ENCODE measurements at regions not wholly inside any gene's neighbourhood (a gene's known extent, or its start where the extent isn't known, plus 50 kb on each side); places are given as distances from the start of the nearest gene placed in this dataset.

GRCh38 chr5:87114631-87115030 is 153.1 kb upstream of the RASA1 start:
- H3K27me3 ChIP-seq = no peaks in the 10 kb centered on the region
- DNase-seq (ENCODE audit: extremely low spot score) = no peak

DNA sequence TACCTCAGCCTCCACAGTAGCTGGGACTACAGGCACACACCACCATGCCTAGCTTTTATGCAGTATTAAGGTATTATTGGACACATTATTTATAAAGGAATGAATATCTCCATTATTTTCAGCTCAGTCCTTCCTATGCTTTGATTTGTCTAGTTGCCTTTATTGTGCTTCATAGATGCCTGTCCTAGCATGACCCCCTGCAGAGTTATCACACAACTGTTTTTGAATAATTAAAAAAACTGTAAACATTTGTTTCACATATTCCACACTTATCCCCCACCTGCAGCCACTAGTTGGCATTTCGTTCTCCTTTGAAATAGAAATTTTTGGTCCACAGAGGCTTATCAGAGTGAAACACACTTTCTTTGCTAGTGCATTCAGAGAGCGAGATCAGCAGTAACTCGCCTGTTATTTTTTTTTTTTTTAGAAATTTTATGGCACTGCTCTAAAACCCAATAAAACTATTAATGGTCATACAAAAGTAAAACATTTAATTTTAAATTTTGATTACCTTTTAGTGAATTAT is 151.8 kb upstream of the RASA1 start:
- Histone ChIP-seq H3K27ac (replicated peaks in 1 of 4) (no peak overlapping the region), H3K9me3 (no peaks in the 10 kb centered on the region), H3K36me3 (no peaks in the 10 kb centered on the region), H3K4me3 (no peak overlapping the region), H3K27me3 (no peaks in the 10 kb centered on the region), H3K4me1 (peaks cover 0 to 9% (median 0%) of the 10 kb centered on the region in 4 donors)
- WGBS = 63% methylated on average over 3 of the region's 3 CpGs
- no peak for DNase-seq (ENCODE audit: extremely low spot score)
- no peak for TF ChIP-seq POLR2A (IDR thresholded peaks at IDR 0.05; ENCODE audit: low read depth)
- no peak for TF ChIP-seq POLR2AphosphoS5 (IDR thresholded peaks at IDR 0.05)
- no peak for TF ChIP-seq CTCF (IDR thresholded peaks at IDR 0.05)
- TF ChIP-seq EP300 (IDR thresholded peaks at IDR 0.05) = no peak
- intact Hi-C loops (cut with DNase I) = no loop called here

More at GRCh38 chr5:87114631-87115030, 153.1 kb upstream of the RASA1 start:
- no peaks in the 10 kb centered on the region for H3K36me3 ChIP-seq
- H3K4me3 ChIP-seq = no peak overlapping the region
- H3K27ac ChIP-seq (replicated peaks in 1 of 4) = no peak overlapping the region
- intact Hi-C loops (cut with DNase I) = no loop called here
- no peaks in the 10 kb centered on the region for H3K9me3 ChIP-seq
- no peaks in the 10 kb centered on the region for H3K4me1 ChIP-seq
- TF ChIP-seq EP300 (IDR thresholded peaks at IDR 0.05) = no peak
- no peak for TF ChIP-seq POLR2A (IDR thresholded peaks at IDR 0.05; ENCODE audit: low read depth)
- TF ChIP-seq POLR2AphosphoS5 (IDR thresholded peaks at IDR 0.05) = no peak
- TF ChIP-seq CTCF (IDR thresholded peaks at IDR 0.05) = no peak
- WGBS = 81% methylated on average over 4 of the region's 4 CpGs

DNA sequence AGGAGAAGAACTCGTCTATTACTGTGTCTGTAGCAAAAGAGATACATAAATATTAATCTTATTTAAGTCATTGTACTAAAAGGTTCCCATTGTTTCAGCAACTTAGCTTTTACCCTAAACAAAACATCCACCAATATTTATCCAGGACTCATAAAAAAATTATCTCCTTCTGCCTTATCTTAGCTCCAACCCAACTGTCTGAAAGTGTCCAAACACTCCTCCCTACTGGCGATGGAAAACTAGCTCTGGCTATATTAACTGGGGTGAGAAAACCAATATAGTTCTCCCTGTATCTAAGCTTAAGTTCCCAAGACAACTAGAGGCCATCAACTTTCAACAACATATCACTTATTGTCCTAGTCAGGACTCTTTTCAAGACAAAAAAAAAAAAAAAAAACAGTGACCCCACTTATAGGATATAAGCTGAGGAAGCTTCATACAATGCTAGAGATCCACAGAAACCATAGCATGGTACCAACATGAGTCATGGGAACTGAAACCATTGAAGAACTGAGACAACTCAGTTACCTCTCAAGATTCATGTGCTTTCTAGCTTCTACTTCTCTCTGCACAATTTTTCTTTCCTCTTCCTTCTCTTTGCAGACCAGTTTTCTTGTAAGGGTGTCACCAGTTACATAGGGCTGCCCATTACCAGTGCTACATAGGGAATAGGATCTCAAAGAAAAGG is 150.7 kb upstream of the RASA1 start:
- H3K4me1 ChIP-seq = peaks cover 0 to 14% (median 0%) of the 10 kb centered on the region in 4 donors
- no peaks in the 10 kb centered on the region for H3K27me3 ChIP-seq
- no peaks in the 10 kb centered on the region for H3K36me3 ChIP-seq
- intact Hi-C loops (cut with DNase I) = no loop called here
- no peak overlapping the region for H3K4me3 ChIP-seq
- H3K27ac ChIP-seq (replicated peaks in 1 of 4) = no peak overlapping the region
- no peak for DNase-seq (ENCODE audit: extremely low spot score)
- TF ChIP-seq CTCF (IDR thresholded peaks at IDR 0.05) = no peak
- no peak for TF ChIP-seq EP300 (IDR thresholded peaks at IDR 0.05)
- no peak for TF ChIP-seq POLR2A (IDR thresholded peaks at IDR 0.05; ENCODE audit: low read depth)
- no peak for TF ChIP-seq POLR2AphosphoS5 (IDR thresholded peaks at IDR 0.05)
- no peaks in the 10 kb centered on the region for H3K9me3 ChIP-seq
- WGBS = 94% methylated on average over 2 of the region's 2 CpGs

DNA sequence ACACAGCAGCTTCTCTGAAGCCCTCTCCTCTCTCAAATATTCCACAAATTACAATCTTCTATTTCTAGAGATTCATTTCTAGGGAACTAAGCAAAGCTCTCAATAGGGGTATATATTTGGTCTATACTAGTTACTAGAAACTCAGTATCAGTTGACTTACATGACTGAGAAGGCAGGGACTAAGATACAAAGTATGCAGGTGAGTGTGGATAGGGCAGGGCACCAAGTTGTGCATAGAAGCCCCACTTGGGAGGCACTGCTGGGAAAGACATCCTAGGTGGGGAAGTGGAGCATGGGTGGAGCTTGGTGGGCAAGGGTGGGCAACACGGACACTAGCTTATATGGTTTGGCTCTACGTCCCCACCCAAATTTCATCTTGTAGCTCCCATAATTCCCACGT is 148.1 kb upstream of the RASA1 start:
- intact Hi-C loops (cut with DNase I) = no loop called here
- H3K27ac ChIP-seq (replicated peaks in 1 of 4) = no peak overlapping the region
- WGBS = 77% methylated on average over 3 of the region's 3 CpGs
- H3K36me3 ChIP-seq = no peaks in the 10 kb centered on the region
- no peak for DNase-seq (ENCODE audit: extremely low spot score)
- no peaks in the 10 kb centered on the region for H3K9me3 ChIP-seq
- H3K27me3 ChIP-seq = no peaks in the 10 kb centered on the region
- peaks cover 0 to 14% (median 0%) of the 10 kb centered on the region in 4 donors for H3K4me1 ChIP-seq
- TF ChIP-seq CTCF (IDR thresholded peaks at IDR 0.05) (no peak), POLR2A (IDR thresholded peaks at IDR 0.05; ENCODE audit: low read depth) (no peak), POLR2AphosphoS5 (IDR thresholded peaks at IDR 0.05) (no peak), EP300 (IDR thresholded peaks at IDR 0.05) (no peak)
- no peak overlapping the region for H3K4me3 ChIP-seq

All from esophagus muscularis mucosa (tissue), 4 donors.